Germinal center (tissue), 1 donor: ENCODE measurements at regions not wholly inside any gene's neighbourhood (a gene's known extent, or its start where the extent isn't known, plus 50 kb on each side); places are given as distances from the start of the nearest gene placed in this dataset.

Experiments used
- DNase-seq: peaks from one replicate; pipeline ENCODE4 v3.0.0; 2012; ENCODE audit warnings: mixed read lengths, low spot score

DNA sequence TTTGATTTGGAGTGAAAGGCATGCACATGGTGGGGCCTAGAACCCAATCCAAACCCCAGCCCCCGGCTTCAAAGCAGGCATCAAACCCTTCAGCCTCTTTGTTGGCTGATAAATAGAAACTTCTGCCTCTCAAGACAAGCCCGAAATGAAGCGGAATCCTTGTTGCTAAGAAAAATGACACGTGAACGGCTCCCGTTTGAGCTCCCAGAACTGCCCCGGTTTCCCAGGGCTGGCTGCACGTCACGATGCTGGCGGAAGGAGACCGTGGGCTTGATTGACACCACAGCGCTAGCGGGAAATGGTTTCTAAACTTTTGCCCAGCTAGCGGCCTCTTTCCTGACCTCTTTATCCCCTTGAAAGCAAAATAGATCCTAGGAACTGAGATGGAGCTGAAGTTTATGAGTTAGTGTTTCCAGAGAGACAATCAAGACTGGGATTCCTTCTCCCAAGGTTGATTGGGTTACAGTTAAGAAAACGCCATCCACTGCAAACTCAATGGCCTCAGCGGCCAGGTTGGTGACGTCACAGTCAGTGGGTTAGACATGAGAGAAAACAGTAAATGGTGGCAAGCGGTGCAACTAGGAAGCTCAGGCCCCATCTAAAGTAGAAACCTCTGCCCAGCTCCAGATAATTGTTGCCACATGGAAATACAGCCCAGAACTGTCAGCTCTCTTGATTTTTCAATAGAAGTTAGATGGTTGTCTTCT, 117.0 kb downstream of the ANKRD60 start:
- DNase-seq = no peak

DNA sequence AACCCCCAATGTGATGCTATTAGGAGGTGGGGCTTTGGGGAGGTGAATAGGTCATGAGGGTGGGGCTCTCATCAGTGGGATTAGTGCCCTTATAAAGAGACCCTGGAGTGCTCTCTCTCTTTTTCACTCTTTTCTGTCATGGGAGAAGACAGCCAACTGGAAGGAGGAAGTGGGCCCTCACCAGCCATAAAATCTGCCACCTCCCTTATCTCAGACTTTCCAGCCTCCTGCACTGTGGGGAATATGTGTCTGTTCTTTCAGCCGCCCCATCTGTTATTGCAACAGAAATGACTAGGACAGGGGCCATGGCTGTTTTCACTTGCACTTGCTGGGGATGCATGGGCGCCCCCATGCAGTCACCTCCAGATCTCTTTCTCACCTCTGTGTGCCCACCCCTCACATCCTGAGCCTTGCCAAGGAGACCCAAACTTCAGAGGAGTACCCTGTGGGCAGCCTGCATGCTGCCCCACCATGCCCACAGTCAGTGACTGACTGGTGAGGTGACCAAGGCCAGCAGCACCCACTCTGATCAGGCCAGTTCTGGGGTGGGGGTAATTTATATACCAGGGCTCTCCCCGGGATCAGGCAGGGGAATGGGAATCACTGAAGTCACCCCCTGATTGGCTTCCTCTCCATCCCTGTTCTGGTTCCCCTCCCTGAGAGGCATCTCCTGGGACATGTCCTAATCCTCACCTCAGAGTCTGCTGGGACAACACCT, 118.4 kb downstream of the ANKRD60 start:
- DNase-seq = no peak

- no peak for DNase-seq
Observed at GRCh38 chr20:58109126-58109880, 119.2 kb downstream of the ANKRD60 start.

GRCh38 chr20:58107533-58107932, 120.9 kb downstream of the ANKRD60 start:
- DNase-seq = no peak

GRCh38 chr20:58106143-58106750, 122.2 kb downstream of the ANKRD60 start:
- DNase-seq = no peak

- no peak for DNase-seq
Observed at GRCh38 chr20:58103961-58104360, 124.5 kb downstream of the ANKRD60 start.

- DNase-seq = no peak
Observed at GRCh38 chr20:58103517-58103904, 124.9 kb downstream of the ANKRD60 start.

DNA sequence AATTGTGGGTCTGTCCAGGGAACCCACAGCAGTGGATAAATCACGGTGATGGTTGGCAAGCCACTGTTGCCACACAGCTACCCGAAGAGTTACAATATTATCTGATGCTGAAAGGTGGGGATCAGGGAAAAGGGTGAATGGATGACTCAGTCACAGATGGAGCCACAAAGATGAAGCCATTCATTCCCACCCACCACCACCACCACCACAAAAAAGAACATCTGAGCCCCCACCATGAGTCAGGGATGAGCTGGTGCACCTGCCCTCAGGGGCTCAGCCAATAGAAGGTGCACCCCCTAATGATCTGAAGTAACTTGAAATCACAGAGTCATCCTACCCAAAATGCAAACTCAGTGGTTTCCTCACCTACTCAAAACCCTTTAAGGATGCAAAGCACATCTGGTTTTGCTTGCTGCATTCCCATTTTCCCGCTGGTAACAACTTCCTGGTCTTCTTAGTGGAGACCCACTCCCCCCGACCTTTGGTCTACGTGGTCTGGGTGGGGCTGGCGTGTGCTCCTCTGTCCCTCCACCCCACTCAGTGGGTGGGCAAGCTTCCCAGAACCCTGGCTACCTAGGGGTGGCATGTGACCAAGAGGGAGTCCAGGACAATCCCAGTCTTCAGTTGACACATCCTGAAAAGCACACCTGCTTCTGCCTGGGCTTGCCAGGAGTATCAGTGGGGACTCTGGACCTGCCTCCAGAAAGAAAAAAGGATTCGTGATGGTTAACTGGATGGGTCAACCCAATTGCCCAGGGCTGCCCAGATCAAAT, 125.5 kb downstream of the ANKRD60 start:
- DNase-seq = no peak

- DNase-seq = no peak
Observed at GRCh38 chr20:58102261-58102660, 126.2 kb downstream of the ANKRD60 start.

DNA sequence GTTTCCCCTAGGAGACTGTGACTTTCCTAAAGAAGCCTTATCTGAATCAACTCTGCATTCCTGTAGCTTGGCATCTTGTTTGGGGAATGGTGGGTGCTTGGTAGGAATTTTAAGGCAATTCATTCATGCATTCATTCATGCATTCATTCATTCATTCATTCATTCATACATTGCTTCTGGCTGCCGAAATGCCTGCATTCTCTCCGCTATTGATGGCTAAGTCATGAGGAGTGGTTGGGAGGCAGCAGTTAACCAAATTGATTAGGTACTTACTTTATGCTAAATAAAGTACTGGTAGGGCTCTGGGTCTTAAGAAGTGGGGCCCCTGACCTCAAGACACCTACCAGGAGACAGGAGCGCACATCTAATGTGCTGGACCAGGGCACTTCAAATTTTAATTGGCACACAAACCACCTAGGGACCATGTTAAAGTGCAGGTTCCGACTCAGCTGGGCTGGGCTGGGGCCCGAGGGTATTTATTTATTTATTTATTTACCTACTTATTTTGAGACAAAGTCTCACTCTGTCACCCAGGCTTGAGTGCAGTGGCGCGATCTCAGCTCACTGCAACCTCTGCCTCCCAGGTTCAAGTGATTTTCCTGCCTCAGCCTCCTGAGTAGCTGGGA, 127.6 kb downstream of the ANKRD60 start:
- no peak for DNase-seq

DNA sequence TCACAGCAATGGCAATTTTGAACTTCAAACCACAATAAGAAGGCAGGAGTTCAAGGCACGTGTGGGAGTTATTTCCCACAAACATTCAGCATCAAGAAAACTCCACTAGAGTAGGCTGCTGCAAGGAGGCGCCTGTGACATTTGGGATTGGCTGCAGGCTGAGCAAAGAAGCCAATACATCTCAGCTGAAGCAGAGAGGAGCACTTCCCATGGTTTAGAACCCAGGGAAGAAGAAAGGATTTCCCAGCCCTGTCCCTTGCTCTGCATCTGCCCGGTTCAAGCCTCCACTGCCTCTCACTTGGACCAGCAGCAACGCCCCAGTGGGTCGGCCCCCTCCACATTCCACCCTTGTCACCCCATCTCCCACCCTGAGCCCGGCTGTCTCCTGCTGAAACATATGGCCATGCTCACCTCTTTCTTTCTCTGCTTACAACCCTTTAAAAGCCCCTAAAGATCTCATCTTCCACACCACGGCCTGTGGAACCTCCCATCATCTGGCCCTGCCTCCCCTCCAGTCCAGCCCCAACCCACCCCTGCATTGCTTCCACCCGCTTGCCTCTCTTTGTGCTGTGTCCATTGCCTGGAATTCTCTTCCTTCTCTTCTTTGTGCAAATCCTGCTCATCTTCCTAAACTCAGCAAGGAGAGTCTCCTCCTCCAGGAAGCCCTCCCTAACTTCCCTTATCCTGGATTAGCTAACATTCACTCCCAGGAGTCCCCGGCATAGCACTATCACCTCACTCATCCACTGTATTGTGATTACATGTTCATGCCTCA, 128.3 kb downstream of the ANKRD60 start:
- DNase-seq = no peak

- DNase-seq = no peak
Observed at GRCh38 chr20:58099291-58099935, 129.0 kb downstream of the ANKRD60 start.

GRCh38 chr20:58098571-58098970, 129.9 kb downstream of the ANKRD60 start:
- no peak for DNase-seq

DNA sequence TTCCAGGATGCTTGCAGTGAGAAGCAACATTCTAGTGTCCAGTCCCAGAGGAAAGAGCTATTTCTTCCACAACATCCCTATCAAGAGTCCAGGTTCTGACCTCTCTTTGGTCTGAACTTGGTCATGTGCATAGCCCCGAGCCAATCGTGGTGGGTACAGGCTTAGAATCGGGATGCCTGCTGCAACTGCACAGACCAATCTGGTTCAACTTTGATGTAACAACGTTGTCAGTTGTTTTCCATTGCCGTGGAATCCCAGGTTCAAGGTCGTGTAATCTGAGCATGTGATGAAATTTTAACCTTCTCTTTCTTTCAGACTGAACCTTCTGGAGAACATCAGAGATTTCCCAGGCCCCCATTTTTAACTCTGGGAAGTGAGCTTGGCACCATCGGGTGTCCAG, 130.5 kb downstream of the ANKRD60 start:
- no peak for DNase-seq

DNA sequence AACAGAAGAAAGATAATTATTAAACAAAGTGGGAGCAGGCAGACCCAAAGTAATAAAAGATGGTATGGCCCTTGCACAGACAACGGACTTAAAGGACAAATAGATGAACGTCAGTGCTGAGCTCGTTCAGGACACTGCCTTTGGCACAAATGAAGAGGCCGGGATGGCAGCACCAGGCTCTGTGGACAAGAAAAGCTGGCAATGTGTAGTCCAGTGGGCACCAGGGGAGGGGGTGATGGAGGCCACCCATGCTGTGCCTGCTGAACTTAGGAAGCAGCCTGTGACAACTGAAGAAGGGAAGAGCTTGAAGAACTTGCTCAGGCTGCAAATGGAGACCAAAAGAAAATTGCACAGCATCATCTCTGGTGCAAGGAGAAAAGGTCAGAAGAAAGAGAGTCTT, 131.0 kb downstream of the ANKRD60 start:
- DNase-seq = no peak

- no peak for DNase-seq
Observed at GRCh38 chr20:58096880-58097423, 131.5 kb downstream of the ANKRD60 start.

DNA sequence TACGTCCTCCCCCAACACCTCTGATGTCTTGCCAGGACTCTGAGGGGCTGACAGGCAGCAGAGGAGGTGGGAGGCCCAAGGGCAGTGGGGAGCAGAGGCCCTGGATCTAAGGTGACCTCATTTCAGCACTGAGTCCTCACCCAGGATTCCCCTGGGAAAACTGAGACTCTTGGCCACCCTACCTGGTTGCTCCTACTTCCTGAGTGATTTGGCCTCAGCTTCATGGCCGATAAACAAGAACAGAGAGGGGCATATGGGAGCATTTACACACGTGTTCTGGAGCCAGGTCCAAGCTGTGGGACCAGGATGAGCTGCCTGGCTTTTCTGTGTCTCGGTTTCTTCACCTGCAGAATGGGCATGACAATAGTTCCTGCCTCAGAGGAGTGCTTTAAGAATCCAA, 133.8 kb downstream of the ANKRD60 start:
- DNase-seq = no peak

- DNase-seq = no peak
Observed at GRCh38 chr20:58094160-58094559, 134.3 kb downstream of the ANKRD60 start.

DNA sequence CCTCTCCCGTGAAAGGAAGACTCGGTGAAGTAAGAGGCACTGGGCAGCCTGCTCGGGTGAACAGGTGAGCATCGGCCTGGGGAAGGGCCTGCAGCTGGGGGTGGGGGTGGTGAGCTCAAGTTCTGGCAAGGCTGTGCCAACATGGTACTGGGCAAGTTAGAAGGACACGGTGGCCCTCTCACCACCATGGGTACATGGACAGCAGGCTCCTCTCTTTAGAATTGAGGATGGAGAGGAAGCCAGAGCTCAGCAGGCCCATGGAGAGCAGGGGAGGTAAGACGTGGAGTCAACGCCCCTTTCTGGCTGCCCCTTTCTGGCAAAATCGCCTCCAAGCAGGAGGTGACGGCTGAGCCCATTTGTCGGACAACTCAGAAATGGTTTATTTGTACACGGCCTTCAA, 135.6 kb downstream of the ANKRD60 start:
- DNase-seq = no peak

DNA sequence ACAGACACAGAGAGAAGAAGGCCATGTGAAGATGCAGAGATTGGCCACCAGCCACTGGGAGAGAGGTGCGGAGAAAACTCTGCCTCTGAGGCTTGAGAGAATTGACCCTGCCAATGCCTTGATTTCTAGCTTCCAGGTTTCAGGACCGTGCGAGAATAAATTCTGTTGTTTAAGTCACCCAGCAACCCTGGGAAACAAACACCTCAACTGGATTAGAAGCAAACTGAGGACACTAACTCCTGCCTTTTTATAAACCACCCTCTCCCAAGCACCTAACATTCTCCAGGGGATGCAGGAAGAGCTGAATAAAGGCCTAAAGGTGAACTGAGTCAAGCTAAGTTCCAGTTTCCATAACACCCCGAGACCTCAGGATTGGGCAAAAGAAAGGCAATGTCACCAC, 136.1 kb downstream of the ANKRD60 start:
- no peak for DNase-seq
